ENCODE measurements at regions not wholly inside any gene's neighbourhood (a gene's known extent, or its start where the extent isn't known, plus 50 kb on each side); places are given as distances from the start of the nearest gene placed in this dataset.

- no peak for TF ChIP-seq CTCF (conservative IDR thresholded peaks at IDR 0.05 in 1 of 2, IDR thresholded peaks at IDR 0.05 in 1 of 2; ENCODE audit: low read depth in 1 of 2, low read length in 2 of 2)
- TF ChIP-seq EZH2 (IDR thresholded peaks at IDR 0.05; ENCODE audit: low read length, missing control alignments): no peak
Measured at GRCh38 chr11:134942681-134943080, 530.6 kb upstream of the B3GAT1 start.
